ENCODE measurements at regions not wholly inside any gene's neighbourhood (a gene's known extent, or its start where the extent isn't known, plus 50 kb on each side); places are given as distances from the start of the nearest gene placed in this dataset.
A peak's percentile ranks its signal among the peaks of the same experiment; 100 is the strongest.

DNA sequence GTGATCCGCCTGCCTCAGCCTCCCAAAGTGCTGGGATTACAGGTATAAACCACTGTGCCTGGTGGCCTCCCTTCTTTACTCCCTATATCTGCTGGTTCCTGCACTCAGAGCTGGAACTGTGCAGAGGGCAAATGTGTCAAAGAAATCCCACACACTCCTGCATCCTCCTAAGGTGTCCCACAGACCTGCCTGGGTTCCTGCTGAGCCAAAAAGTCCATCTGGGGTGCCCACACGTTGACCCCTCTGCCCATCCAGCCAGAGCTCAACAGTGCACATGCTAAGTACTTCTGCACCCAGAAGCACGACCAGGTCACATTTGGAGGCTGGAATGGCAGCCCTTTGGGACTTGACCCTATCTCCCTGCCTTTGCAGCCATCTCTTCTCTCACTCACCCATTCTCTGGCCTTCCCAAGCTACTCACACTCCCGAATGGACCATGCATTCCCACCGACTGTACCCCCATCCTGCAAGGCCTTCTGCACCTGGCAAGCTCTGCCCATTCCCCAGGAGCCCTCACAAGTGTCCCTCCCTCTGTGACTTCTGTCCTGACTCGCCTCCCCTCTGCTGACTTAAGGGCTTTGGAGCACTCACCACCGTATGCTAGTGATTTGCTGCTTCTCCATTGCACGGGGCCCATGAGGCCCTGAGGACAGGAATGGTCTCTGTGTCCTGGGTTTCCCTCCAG, 152.1 kb downstream of the KCTD15 start:
- DNase-seq: no peak

DNA sequence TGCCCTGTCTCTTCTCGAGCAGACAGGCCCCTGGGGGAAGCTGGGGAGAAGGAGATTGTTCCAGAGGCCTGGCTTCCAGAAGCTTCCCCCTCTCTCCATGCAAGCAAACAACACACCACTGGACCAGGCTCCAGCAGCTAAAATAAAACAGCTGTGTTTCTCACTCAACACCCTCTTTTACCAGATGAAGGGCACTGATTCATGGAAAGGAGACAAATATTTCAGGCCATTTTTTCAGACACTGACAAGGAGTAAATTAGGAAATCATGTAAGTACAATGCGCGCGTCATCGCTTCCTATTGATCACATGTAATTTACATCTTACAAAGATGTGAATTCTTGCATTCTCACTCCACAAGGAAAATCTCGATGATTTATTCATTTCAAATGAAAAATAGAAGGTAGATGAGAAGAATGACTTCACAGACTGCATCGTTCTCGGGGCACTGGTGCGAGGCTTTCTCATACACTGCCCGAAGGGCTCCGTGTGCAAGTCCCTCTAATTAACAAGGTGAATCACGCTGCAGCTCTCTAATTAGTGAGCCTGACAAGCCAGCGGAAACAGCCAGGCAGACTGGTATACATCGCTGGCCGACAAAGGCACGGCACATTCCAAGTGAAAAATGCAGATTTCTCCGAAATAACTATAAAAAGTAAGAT, 153.6 kb downstream of the KCTD15 start:
- DNase-seq: no peak

DNA sequence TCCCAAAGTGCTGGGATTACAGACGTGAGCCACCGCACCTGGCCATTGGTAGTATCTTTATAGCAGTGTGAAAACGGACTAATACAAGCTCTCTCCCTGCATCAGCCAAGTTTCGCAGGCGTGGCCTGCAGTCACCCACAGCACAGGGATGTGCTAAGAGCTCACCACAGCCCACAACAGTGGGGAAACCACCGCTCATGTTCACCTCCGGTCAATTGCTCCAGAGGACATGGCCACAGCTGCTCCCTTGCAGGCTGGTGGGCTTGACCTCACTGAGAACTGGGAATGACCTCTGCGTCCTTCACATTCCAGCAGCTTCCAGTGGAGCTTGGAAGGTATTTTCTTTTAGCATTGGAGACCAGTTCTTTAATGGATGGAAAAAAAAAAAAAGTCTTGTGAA, 156.4 kb downstream of the KCTD15 start:
- no peak for DNase-seq

- DNase-seq: no peak
These were observed 156.9 kb downstream of the KCTD15 start for GRCh38 chr19:33953592-33953991.

DNA sequence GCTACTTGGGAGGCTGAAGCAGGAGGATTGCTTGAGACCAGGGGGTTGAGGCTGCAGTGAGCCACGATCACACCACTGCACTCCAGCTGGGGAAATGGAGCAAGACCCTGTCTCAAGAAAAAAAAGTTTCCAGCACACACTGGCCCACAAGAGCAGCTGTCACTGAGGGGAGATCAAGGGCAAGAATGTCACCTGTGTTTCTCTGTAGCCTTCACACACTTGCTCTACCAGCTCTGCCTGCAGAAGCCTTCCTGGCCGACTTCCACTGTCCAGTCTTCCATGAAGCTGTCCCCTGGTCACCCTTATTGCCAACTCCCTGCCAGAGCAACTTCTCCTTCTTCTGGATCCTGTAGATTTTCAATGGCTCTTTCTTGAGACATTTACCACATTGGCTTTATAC, 158.0 kb downstream of the KCTD15 start:
- DNase-seq: no peak

- no peak for DNase-seq
These were observed 160.3 kb downstream of the KCTD15 start for GRCh38 chr19:33956941-33957340.

- no peak for DNase-seq
These were observed 161.1 kb downstream of the KCTD15 start for GRCh38 chr19:33957804-33958203.

- DNase-seq: no peak
These were observed 163.9 kb downstream of the KCTD15 start for GRCh38 chr19:33960566-33960965.

- no peak for DNase-seq
These were observed 165.5 kb downstream of the KCTD15 start for GRCh38 chr19:33962161-33962560.

DNA sequence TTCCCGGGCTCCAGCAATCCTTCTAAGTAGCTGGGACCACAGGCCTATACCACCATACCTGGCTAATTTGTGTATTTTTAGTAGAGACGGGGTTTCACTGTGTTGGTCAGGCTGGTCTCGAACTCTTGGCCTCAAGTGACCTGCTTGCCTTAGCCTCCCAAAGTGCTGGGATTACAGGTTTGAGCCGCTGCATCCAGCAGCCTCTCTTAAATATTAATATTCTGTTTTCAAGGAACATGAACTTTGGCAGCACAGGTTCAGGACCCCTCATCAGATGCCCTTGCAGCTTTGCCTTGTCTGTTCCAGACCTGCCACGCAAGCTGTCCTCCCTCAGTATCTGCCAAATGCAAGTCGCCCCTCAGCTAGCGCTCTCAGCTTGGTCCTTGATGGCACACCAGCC, 166.8 kb downstream of the KCTD15 start:
- no peak for DNase-seq

GRCh38 chr19:33971073-33971472, 174.4 kb downstream of the KCTD15 start:
- no peak for DNase-seq

- no peak for DNase-seq
These were observed 181.4 kb downstream of the KCTD15 start for GRCh38 chr19:33977756-33978685.

DNA sequence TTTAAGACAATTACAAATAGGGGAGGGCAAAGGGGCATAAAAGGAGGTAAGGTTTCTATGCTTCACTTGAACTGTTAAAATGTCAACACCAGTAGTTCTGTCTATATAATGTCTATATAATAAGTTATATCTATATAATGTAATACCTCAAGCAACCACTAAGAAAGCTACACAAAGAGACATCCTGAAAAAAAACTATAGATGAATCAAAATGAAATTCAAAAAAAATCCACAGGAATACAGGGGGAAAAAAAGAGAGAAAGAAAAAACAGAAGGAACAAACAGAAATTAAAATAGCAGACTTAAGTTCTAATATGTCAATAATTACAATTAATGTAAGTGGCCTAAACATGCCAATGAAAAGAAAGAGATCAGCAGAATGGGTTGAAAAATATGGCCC, 186.0 kb downstream of the KCTD15 start:
- DNase-seq: no peak

DNA sequence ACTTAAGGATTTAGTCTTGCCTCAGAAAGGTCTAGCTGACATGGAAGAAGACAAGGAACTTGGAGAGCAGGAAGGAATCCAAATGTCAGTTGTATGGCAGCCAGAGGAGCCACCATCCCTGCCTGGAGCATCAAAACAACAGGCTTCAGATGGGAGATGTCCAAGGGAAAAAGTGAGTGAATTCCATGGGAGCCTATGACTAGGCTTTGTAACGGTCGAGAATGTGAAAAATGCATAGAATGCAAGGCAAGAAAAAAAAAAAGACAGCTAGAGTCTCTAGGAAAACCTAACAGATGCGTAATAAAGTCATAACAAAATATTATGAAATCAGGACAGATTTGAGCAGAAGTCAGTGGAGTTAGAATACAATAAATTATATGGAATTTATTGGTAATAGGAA, 183.7 kb upstream of the LSM14A start:
- DNase-seq: peak; percentile 14

- DNase-seq: no peak
These were observed 174.6 kb upstream of the LSM14A start for GRCh38 chr19:33997690-33998089.

GRCh38 chr19:33998302-33998701, 174.0 kb upstream of the LSM14A start:
- no peak for DNase-seq

DNA sequence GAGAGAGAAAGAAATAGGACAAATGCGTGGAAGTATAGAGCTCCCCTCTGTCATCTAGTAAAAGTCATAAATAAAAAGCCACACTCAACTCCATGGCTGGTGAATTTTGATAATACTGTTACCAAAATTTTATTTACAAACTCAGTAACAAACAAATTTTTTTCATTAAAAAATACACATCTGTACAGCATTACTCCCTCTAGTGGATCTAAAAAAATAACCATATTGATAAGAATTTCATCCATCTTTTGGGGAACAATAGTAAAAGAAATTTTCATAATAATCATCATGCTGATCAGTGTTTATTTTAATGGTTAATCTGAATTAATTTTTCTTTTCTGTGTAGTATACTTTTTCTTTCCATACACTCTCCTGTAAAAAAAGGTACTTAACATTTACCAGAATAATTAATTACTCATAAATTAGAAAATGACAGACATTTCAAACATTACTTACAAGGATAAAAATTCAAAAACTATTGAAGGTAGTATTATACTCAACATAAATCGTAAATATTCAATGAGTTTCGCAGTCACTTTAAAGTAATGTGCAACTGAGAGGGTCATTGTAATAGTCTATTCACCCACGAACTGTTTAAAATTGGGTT, 173.5 kb upstream of the LSM14A start:
- DNase-seq: no peak

DNA sequence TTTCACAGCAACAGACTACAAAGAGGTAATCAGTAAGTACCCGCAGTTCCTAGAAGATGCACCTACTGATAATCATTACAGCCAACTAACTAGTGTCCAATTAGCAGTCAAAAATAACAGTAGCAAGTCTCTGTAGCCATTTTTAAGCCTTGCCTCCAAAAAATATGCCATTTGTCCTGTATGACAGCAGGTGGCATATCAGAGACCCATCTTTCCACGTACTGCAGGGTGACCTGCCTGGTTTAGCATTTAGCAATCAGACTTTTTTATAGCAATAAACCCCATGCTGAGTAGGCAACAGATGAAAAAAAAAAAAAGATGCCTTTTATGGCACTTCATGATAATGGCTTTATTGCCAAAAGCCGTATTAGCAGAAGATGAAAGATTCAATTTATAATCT, 155.3 kb upstream of the LSM14A start:
- no peak for DNase-seq

DNA sequence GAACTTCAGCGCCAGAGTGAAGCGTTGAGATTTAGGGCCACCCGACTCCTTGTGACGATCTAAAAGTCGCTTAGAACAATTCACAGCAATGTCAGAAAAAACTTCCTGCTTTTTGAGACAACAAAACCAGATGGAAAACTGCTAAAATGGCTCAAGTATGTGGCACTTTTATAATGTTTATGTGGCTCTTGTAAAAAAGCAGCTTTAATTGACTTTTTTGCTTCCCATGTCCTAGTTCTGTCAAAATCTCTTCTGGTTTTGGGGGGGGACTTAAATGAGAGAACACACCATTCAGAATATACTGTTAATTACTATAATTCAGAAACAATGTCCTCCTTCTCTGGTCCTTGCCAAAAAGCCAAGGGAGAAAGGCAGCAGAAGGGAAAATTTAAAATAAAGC, 154.7 kb upstream of the LSM14A start:
- DNase-seq: no peak

GRCh38 chr19:34018546-34018945, 153.8 kb upstream of the LSM14A start:
- DNase-seq: no peak

DNA sequence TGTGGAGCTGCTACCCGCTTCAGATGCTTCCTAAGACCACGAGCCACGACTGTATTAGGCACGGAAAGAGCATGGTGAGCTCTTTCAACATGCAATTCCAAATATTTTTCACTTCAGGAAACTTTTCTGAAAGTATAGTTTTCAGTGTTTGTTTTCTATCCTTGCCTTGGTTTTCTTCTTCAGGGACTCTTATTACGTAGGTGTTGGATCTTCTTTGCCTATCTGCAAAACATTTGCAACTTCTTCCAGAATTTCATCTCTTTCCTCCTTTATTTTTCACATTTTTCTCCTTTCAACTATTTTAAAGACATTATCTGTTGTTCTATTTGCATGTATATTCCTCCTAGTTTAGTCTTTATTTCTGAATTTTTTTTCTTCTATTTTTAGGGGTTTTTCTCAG, 148.9 kb upstream of the LSM14A start:
- no peak for DNase-seq

- no peak for DNase-seq
These were observed 138.4 kb upstream of the LSM14A start for GRCh38 chr19:34033880-34034279.

DNA sequence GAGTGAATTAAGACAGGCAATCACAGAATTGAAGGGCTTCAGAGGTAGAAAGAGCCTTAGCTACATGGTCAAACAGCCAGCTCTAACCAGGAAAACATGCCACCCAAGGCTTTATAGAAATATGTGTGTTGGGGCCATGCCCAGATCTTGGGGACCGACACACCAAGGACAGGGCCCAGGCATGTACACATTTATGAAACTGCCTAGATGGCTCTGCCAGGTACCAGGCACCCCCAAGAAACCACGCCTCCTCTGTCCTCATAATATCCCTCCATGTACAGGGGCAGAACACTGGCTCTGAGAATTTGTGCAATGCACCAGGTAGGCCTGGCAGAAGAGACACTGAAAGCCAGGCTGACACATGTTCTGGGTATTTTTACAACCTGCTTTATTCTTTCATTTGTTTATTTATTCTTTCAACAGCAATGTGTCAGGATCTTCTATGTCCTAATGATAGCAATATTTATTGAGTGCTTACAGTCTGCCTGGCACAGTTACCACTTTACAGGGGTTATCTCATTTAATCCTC, 137.9 kb upstream of the LSM14A start:
- no peak for DNase-seq
